ENCODE measurements at regions not wholly inside any gene's neighbourhood (a gene's known extent, or its start where the extent isn't known, plus 50 kb on each side); places are given as distances from the start of the nearest gene placed in this dataset.
A peak's percentile ranks its signal among the peaks of the same experiment; 100 is the strongest.

DNA sequence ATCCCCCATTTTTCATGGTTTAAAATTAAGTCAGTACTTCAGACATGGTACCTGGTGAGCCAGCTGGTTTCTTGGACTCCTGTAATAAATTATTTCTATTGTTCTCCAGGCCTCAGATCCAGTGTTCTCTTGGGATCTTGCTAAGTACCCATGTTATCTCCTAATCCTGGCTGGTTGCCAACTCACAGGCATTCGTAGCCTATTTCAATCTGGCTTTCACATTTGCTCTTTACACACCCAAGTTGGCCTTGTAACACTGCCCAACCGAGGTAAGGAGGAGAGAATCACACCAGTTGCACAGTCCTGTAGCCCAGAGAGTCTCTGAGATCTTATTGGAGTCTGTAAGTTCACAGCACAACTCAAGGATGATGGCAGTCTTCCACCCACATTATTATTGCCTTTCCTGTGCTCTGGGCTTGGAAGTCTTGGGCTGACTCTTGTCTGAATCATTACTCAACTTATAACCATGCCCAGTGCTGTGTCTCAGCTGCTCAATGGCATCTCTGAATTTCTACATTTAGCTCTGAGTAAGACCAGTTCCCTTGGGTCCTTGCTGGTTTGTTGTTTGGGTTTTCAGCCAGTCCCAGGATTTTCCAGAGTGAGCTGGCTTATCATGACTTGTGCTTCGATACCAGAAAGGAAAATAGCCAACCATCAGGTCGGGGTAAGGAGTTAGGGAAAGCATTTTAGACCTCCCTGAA is 76.6 kb upstream of the KLF12 start:
- no peak overlapping the region for H3K4me3 Mint-ChIP-seq
- no peak for ATAC-seq
- POLR2A ChIA-PET, result interaction anchor here (0.8 kb wide), 1 partner anchor 15 kb away, joined by 3 read pairs; no protein-coding TSS in a partner anchor
- H3K9me3 Mint-ChIP-seq, result peaks cover 0 to 10% (median 0%) of the 10 kb centered on the region in 9 donors
- H3K4me1 Mint-ChIP-seq, result peaks cover 2 to 19% (median 4%) of the 10 kb centered on the region in 4 donors
- peaks cover 0 to 8% (median 5%) of the 10 kb centered on the region in 3 donors for H3K36me3 Mint-ChIP-seq
- no peak for DNase-seq
- no peak overlapping the region for H3K27ac Mint-ChIP-seq
- H3K27me3 Mint-ChIP-seq, result peaks cover 0 to 2% (median 0%) of the 10 kb centered on the region in 5 donors

GRCh38 chr13:74206855-74207254 is 72.7 kb upstream of the KLF12 start:
- no peak overlapping the region for H3K4me3 Mint-ChIP-seq
- peaks cover 0 to 10% (median 0%) of the 10 kb centered on the region in 9 donors for H3K9me3 Mint-ChIP-seq
- no peaks in the 10 kb centered on the region for H3K27me3 Mint-ChIP-seq
- POLR2A ChIA-PET, result no interaction called here
- ATAC-seq, result no peak
- no peak overlapping the region for H3K27ac Mint-ChIP-seq
- H3K4me1 Mint-ChIP-seq, result peaks cover 0 to 8% (median 1%) of the 10 kb centered on the region in 4 donors
- no peak for DNase-seq
- H3K36me3 Mint-ChIP-seq, result peaks cover 0 to 8% (median 5%) of the 10 kb centered on the region in 3 donors

GRCh38 chr13:74206061-74206561 is 71.9 kb upstream of the KLF12 start:
- peaks cover 0 to 4% (median 1%) of the 10 kb centered on the region in 4 donors for H3K4me1 Mint-ChIP-seq
- no peaks in the 10 kb centered on the region for H3K27me3 Mint-ChIP-seq
- ATAC-seq (no peak), DNase-seq (no peak)
- peaks cover 0 to 8% (median 5%) of the 10 kb centered on the region in 3 donors for H3K36me3 Mint-ChIP-seq
- POLR2A ChIA-PET, result no interaction called here
- no peak overlapping the region for H3K4me3 Mint-ChIP-seq
- peaks cover 0 to 11% (median 0%) of the 10 kb centered on the region in 9 donors for H3K9me3 Mint-ChIP-seq
- no peak overlapping the region for H3K27ac Mint-ChIP-seq

DNA sequence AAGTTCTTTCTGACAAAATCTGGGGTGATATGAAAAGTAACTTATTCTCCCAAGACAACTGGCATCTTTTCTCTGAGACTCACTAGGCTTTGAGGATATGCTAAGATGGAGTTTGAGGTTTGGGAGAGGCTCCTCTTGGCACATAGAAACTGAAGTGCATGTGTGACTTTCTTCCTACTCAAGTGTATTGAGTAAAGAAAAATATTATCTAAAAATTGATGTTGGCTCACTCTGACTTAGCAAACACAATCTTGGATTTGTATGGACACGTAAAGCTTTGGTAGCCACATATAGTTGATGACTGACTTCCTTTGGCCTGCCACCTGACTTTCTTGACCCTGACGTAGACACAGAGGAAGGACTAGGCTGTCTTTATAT is 71.1 kb upstream of the KLF12 start:
- POLR2A ChIA-PET, result no interaction called here
- H3K9me3 Mint-ChIP-seq, result peaks cover 0 to 9% (median 0%) of the 10 kb centered on the region in 9 donors
- peaks cover 0 to 8% (median 5%) of the 10 kb centered on the region in 3 donors for H3K36me3 Mint-ChIP-seq
- ATAC-seq (no peak), DNase-seq (no peak)
- no peaks in the 10 kb centered on the region for H3K4me1 Mint-ChIP-seq
- H3K27ac Mint-ChIP-seq, result no peak overlapping the region
- H3K27me3 Mint-ChIP-seq, result no peaks in the 10 kb centered on the region
- H3K4me3 Mint-ChIP-seq, result no peak overlapping the region

- H3K36me3 Mint-ChIP-seq, result peaks cover 0 to 8% (median 5%) of the 10 kb centered on the region in 3 donors
- no peak for ATAC-seq
Measured at GRCh38 chr13:74204602-74205312, 70.6 kb upstream of the KLF12 start.

DNA sequence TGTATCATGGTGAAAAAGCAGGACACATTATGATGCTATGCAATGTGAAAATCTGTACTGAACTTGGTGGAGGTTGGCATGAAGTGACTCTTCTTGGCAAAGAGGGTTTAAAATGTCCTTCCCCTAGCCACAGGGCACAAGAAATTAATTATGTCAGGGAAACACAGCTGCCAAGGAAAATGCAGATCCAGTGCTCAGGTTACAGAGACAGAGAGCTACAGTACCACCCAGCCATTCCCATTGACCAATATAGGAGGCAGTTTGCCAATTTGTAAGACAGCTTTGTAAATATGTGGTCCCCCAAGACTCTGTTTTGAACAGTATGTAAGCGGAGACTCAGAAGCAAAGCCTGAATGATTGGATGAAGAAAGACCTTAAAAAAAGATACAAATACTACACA is 69.4 kb upstream of the KLF12 start:
- H3K9me3 Mint-ChIP-seq, result peaks cover 0 to 9% (median 0%) of the 10 kb centered on the region in 9 donors
- H3K4me3 Mint-ChIP-seq, result no peak overlapping the region
- H3K27ac Mint-ChIP-seq, result no peak overlapping the region
- no peaks in the 10 kb centered on the region for H3K4me1 Mint-ChIP-seq
- no peaks in the 10 kb centered on the region for H3K27me3 Mint-ChIP-seq
- POLR2A ChIA-PET, result interaction anchor here (0.9 kb wide), 1 partner anchor 12 kb away, joined by 3 read pairs; no protein-coding TSS in a partner anchor
- ATAC-seq (no peak), DNase-seq (no peak)
- H3K36me3 Mint-ChIP-seq, result peaks cover 0 to 8% (median 5%) of the 10 kb centered on the region in 3 donors

More at GRCh38 chr13:74204602-74205312, 70.6 kb upstream of the KLF12 start:
- Mint-ChIP-seq H3K27ac (no peak overlapping the region), H3K27me3 (no peaks in the 10 kb centered on the region), H3K9me3 (peaks cover 0 to 9% (median 0%) of the 10 kb centered on the region in 9 donors), H3K4me3 (no peak overlapping the region), H3K4me1 (no peaks in the 10 kb centered on the region)
- POLR2A ChIA-PET, result no interaction called here
- DNase-seq, result no peak

GRCh38 chr13:74202129-74202813 is 68.1 kb upstream of the KLF12 start:
- no peak overlapping the region for H3K4me3 Mint-ChIP-seq
- peaks cover 0 to 2% (median 0%) of the 10 kb centered on the region in 4 donors for H3K4me1 Mint-ChIP-seq
- H3K27me3 Mint-ChIP-seq, result peaks cover 0 to under 1% (median 0%) of the 10 kb centered on the region in 5 donors
- peak overlapping the region in 1 of 10 donors; percentile 36 for H3K27ac Mint-ChIP-seq
- peaks cover 0 to 9% (median 0%) of the 10 kb centered on the region in 9 donors for H3K9me3 Mint-ChIP-seq
- POLR2A ChIA-PET, result no interaction called here
- no peak for DNase-seq
- no peak for ATAC-seq
- peaks cover 0 to 8% (median 5%) of the 10 kb centered on the region in 3 donors for H3K36me3 Mint-ChIP-seq

- peaks cover 0 to 2% (median 0%) of the 10 kb centered on the region in 4 donors for H3K4me1 Mint-ChIP-seq
- H3K9me3 Mint-ChIP-seq, result peaks cover 0 to 5% (median 0%) of the 10 kb centered on the region in 9 donors
Measured at GRCh38 chr13:74201530-74201929, 67.3 kb upstream of the KLF12 start.

DNA sequence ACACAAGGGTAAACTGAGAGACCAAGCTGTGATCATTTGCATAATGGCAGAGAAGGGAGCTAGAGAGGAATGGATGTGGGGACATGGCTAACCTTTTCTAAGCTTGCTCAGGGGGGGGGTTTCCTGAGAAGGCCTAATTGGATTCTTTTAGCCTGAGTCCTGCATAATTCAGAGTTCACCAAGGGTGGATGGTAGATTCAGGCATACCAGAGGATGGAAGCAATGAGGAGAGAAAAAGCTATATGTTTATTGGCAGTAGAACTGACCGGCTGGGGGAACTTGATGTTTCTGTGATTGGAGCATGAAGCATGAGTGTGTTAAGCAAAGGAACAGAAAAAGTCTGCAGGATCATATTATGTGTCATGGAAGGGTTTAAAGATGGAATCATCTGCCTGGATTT is 65.9 kb upstream of the KLF12 start:
- peak overlapping the region in 2 of 10 donors; percentile 13 to 39 for H3K27ac Mint-ChIP-seq
- no peaks in the 10 kb centered on the region for H3K36me3 Mint-ChIP-seq
- peaks cover under 1 to 2% (median 2%) of the 10 kb centered on the region in 4 donors for H3K4me1 Mint-ChIP-seq
- DNase-seq (no peak), ATAC-seq (no peak)
- POLR2A ChIA-PET, result interaction anchor here (0.6 kb wide), 1 partner anchor 9 kb away, joined by 3 read pairs; no protein-coding TSS in a partner anchor
- no peak overlapping the region for H3K4me3 Mint-ChIP-seq
- H3K27me3 Mint-ChIP-seq, result peaks cover 0 to 1% (median 0%) of the 10 kb centered on the region in 5 donors
- H3K9me3 Mint-ChIP-seq, result peaks cover 0 to 3% (median 0%) of the 10 kb centered on the region in 9 donors

More at GRCh38 chr13:74201530-74201929, 67.3 kb upstream of the KLF12 start:
- POLR2A ChIA-PET, result no interaction called here
- no peak for DNase-seq
- Mint-ChIP-seq H3K27ac (peak overlapping the region in 1 of 10 donors; percentile 36), H3K4me3 (no peak overlapping the region), H3K36me3 (peaks cover 0 to 4% (median 2%) of the 10 kb centered on the region in 3 donors), H3K27me3 (peaks cover 0 to 1% (median 0%) of the 10 kb centered on the region in 5 donors)
- no peak for ATAC-seq

GRCh38 chr13:74197677-74198429 is 63.6 kb upstream of the KLF12 start:
- H3K4me1 Mint-ChIP-seq, result peaks cover 10 to 21% (median 19%) of the 10 kb centered on the region in 4 donors
- ATAC-seq (no peak), DNase-seq (no peak)
- H3K36me3 Mint-ChIP-seq, result no peaks in the 10 kb centered on the region
- peak overlapping the region in 1 of 10 donors; percentile 40 for H3K27ac Mint-ChIP-seq
- H3K27me3 Mint-ChIP-seq, result peaks cover 0 to 1% (median 0%) of the 10 kb centered on the region in 5 donors
- POLR2A ChIA-PET, result no interaction called here
- no peak overlapping the region for H3K4me3 Mint-ChIP-seq
- peaks cover 0 to 3% (median 0%) of the 10 kb centered on the region in 9 donors for H3K9me3 Mint-ChIP-seq

DNA sequence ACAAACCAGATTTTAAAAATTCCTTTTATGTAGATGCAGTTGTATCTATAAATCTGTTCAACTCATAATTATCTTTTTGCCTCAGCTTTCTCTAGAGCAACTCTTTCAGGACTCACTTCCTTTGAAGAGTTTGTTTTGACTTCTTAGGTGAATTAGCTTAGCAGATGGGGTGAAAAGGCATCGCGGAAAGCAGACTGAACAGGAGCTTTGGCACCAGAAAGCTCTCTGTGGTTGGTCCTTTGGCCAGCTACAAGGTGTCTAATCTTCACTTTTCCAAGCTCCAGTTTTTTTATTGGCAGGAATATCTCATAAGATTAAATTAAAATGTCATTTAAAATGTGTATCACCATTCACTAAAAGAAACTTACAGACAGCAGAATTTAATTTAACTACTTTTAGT is 60.6 kb upstream of the KLF12 start:
- Mint-ChIP-seq H3K27me3 (peaks cover 0 to 1% (median 0%) of the 10 kb centered on the region in 5 donors), H3K4me3 (peak overlapping the region in 2 of 10 donors; percentile 9 to 26), H3K9me3 (no peaks in the 10 kb centered on the region), H3K36me3 (no peaks in the 10 kb centered on the region), H3K4me1 (peaks cover 17 to 39% (median 31%) of the 10 kb centered on the region in 4 donors), H3K27ac (peak overlapping the region in 3 of 10 donors; percentile 43 to 75 (median 59))
- POLR2A ChIA-PET, result interaction anchor here (0.9 to 1.3 kb wide), 2 partner anchors 53 to 59 kb away, joined by 3 to 4 read pairs; no protein-coding TSS in a partner anchor
- ATAC-seq, result peak; percentile 33 to 44
- peak in 2 of 10 donors; percentile 9 to 19 for DNase-seq
